ENCODE measurements at regions not wholly inside any gene's neighbourhood (a gene's known extent, or its start where the extent isn't known, plus 50 kb on each side); places are given as distances from the start of the nearest gene placed in this dataset.

- TF ChIP-seq EP300 (IDR thresholded peaks at IDR 0.05): no peak
- no peak for TF ChIP-seq CTCF (IDR thresholded peaks at IDR 0.05)
- TF ChIP-seq POLR2A (IDR thresholded peaks at IDR 0.05): no peak
Observed at GRCh38 chr3:148178503-148178902, 519.2 kb upstream of the AGTR1 start.

All from gastroesophageal sphincter (tissue), 3 donors.